Left ventricle myocardium inferior (tissue), 1 donor: ENCODE measurements at regions not wholly inside any gene's neighbourhood (a gene's known extent, or its start where the extent isn't known, plus 50 kb on each side); places are given as distances from the start of the nearest gene placed in this dataset. TPM values are rescaled to one million over a fixed set of nuclear protein-coding genes. Genes with fewer than 3 reads are reported as not detected.

Experiments used
- DNase-seq: peaks from one replicate; pipeline ENCODE4 v3.0.0-alpha.2; 2020
- H3K27ac ChIP-seq: fragments of 200-600 bp; replicated peaks from 2 replicates; pipeline ENCODE4 v1.8.0; 2021
- H3K27me3 ChIP-seq: fragments of 200-600 bp; 2 replicates; pipeline ENCODE4 v1.8.0; 2021; ENCODE audit warnings: low read depth
- H3K36me3 ChIP-seq: fragments of 200-600 bp; 2 replicates; pipeline ENCODE4 v1.8.0; 2021
- H3K4me1 ChIP-seq: fragments of 200-600 bp; 2 replicates; pipeline ENCODE4 v1.8.0; 2021
- H3K4me3 ChIP-seq: fragments of 200-600 bp; 2 replicates; pipeline ENCODE4 v1.8.0; 2021; ENCODE audit warnings: mild to moderate bottlenecking, moderate library complexity
- H3K9me3 ChIP-seq: fragments of 200-600 bp; replicated peaks from 2 replicates; pipeline ENCODE4 v1.8.0; 2021
- CTCF ChIP-seq: fragments of 200-600 bp; IDR thresholded peaks from 2 replicates; pipeline ENCODE4 v1.8.0; 2021; ENCODE audit warnings: antibody characterized with exemption, mild to moderate bottlenecking, borderline replicate concordance
- intact Hi-C: fragments of 100-400 bp; cut with micrococcal nuclease; formaldehyde crosslinking; loops from one replicate; pipeline ENCODE4 v1.11.0; 2022
- microRNA-seq: library from miRNA; unstranded; fragments of <30 nt; microRNA quantifications from one replicate; pipeline ENCODE4 v1.2.0, GENCODE V29; 2020
- donor health status: DM: no; HTN: yes; CAD: no; lungs with severe emphysema.

- Histone ChIP-seq H3K4me1 (peaks cover 10% of the 10 kb centered on the region), H3K4me3 (no peak overlapping the region), H3K27ac (no peak overlapping the region), H3K27me3 (no peaks in the 10 kb centered on the region), H3K9me3 (no peaks in the 10 kb centered on the region), H3K36me3 (no peaks in the 10 kb centered on the region)
- no peak for DNase-seq
- intact Hi-C loops, result no loop called here
- TF ChIP-seq CTCF, result no peak
These were observed 64.8 kb upstream of the ZNF462 start for GRCh38 chr9:106798016-106798799.

- no peak overlapping the region for H3K4me3 ChIP-seq
- intact Hi-C loops, result no loop called here
- no peaks in the 10 kb centered on the region for H3K9me3 ChIP-seq
- H3K27ac ChIP-seq, result no peak overlapping the region
- peaks cover 10% of the 10 kb centered on the region for H3K4me1 ChIP-seq
- no peak for DNase-seq
- no peaks in the 10 kb centered on the region for H3K27me3 ChIP-seq
- H3K36me3 ChIP-seq, result no peaks in the 10 kb centered on the region
- TF ChIP-seq CTCF, result no peak
These were observed 63.8 kb upstream of the ZNF462 start for GRCh38 chr9:106799152-106799551.

GRCh38 chr9:106800701-106801270 is 62.2 kb upstream of the ZNF462 start:
- TF ChIP-seq CTCF, result no peak
- H3K36me3 ChIP-seq, result no peaks in the 10 kb centered on the region
- H3K4me1 ChIP-seq, result peaks cover 10% of the 10 kb centered on the region
- H3K9me3 ChIP-seq, result no peaks in the 10 kb centered on the region
- no peaks in the 10 kb centered on the region for H3K27me3 ChIP-seq
- no peak overlapping the region for H3K4me3 ChIP-seq
- intact Hi-C loops, result no loop called here
- H3K27ac ChIP-seq, result no peak overlapping the region
- DNase-seq, result no peak

- DNase-seq, result no peak
- Histone ChIP-seq H3K27me3 (no peaks in the 10 kb centered on the region), H3K36me3 (no peaks in the 10 kb centered on the region), H3K4me3 (no peak overlapping the region), H3K4me1 (peaks cover 10% of the 10 kb centered on the region), H3K9me3 (no peaks in the 10 kb centered on the region), H3K27ac (no peak overlapping the region)
- no peak for TF ChIP-seq CTCF
- intact Hi-C loops, result no loop called here
These were observed 61.1 kb upstream of the ZNF462 start for GRCh38 chr9:106801816-106802215.

Small RNAs in the stretch of these regions (microRNA-seq; reads per million reads assigned to microRNA genes)
- gene MIR8081, result not detected
